Vagina (tissue), 2 donors: ENCODE measurements at regions not wholly inside any gene's neighbourhood (a gene's known extent, or its start where the extent isn't known, plus 50 kb on each side); places are given as distances from the start of the nearest gene placed in this dataset.

Source experiments
- POLR2A ChIP-seq, 2 donors: fragments of 450-650 bp; IDR thresholded peaks; one replicate each; pipeline ENCODE4 v1.6.1; 2017; ENCODE audit warnings: antibody characterized with exemption in 2 of 2, mild to moderate bottlenecking in 2 of 2, moderate library complexity in 2 of 2
- TF ChIP-seq, protein P1 (sequence below), 3 experiments: fragments of 450-650 bp in 2 of 3; fragments of 200-600 bp in 1 of 3; sonication (generic) in 1 of 3; IDR thresholded peaks; one replicate each; pipeline ENCODE4 v1.5.1; 2017 to 2019; ENCODE audit warnings: antibody characterized with exemption in 3 of 3, mild to moderate bottlenecking in 2 of 3, moderate library complexity in 2 of 3

- TF ChIP-seq, protein P1, sequence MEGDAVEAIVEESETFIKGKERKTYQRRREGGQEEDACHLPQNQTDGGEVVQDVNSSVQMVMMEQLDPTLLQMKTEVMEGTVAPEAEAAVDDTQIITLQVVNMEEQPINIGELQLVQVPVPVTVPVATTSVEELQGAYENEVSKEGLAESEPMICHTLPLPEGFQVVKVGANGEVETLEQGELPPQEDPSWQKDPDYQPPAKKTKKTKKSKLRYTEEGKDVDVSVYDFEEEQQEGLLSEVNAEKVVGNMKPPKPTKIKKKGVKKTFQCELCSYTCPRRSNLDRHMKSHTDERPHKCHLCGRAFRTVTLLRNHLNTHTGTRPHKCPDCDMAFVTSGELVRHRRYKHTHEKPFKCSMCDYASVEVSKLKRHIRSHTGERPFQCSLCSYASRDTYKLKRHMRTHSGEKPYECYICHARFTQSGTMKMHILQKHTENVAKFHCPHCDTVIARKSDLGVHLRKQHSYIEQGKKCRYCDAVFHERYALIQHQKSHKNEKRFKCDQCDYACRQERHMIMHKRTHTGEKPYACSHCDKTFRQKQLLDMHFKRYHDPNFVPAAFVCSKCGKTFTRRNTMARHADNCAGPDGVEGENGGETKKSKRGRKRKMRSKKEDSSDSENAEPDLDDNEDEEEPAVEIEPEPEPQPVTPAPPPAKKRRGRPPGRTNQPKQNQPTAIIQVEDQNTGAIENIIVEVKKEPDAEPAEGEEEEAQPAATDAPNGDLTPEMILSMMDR (IDR thresholded peaks at IDR 0.05), result no peak
- no peak for TF ChIP-seq POLR2A (IDR thresholded peaks at IDR 0.05)
These were observed 701.7 kb upstream of the CITED2 start for GRCh38 chr6:140076105-140076504.
